IMR-90 (cell line): ENCODE measurements at regions not wholly inside any gene's neighbourhood (a gene's known extent, or its start where the extent isn't known, plus 50 kb on each side); places are given as distances from the start of the nearest gene placed in this dataset.

Experiments
- ATAC-seq: fragments of 200-7000 bp; cut with Tn5 transposase; 2 replicates; pipeline ENCODE4 v1.9.1; 2020; ENCODE audit warnings: low read depth, mild to moderate bottlenecking, moderate library complexity
- BruUV-seq: library from RNA; stranded (reverse); fragments of 400-500 nt; replicated peaks from 2 replicates; lab custom pipeline; 2021; lab: Mats Ljungman, UMichigan
- CTCF ChIA-PET: fragments of 300-600 bp; formaldehyde crosslinking; extraction: SDS; loops from one replicate; lab custom pipeline; 2021; ENCODE audit warnings: antibody characterized with exemption; lab: Yijun Ruan, JAX
- POLR2A ChIA-PET: fragments of 300-600 bp; sonication (Branson Sonifier 250); formaldehyde crosslinking; loops from one replicate; lab custom pipeline; 2022; ENCODE audit warnings: antibody characterized with exemption; ENCODE audit not compliant: unreplicated experiment; lab: Charles Lee
- DNase-seq: peaks from one replicate; pipeline ENCODE4 v3.0.0; 2013
- H2AFZ ChIP-seq: replicated peaks from 2 replicates; pipeline ENCODE3; 2013; ENCODE audit warnings: low read length, mild to moderate bottlenecking; ENCODE audit not compliant: poor library complexity
- H2AK5ac ChIP-seq: 2 replicates; pipeline ENCODE4 v1.6.1; 2013; ENCODE audit warnings: low read depth, low read length, inconsistent platforms
- H2AK9ac ChIP-seq: replicated peaks from 2 replicates; pipeline ENCODE3; 2013; ENCODE audit warnings: mild to moderate bottlenecking, low read depth, low read length, moderate library complexity; ENCODE audit not compliant: poor library complexity
- H2BK120ac ChIP-seq: 2 replicates; pipeline ENCODE4 v1.6.1; 2013; ENCODE audit warnings: low read depth, low read length, inconsistent platforms
- H2BK15ac ChIP-seq: 3 replicates; pipeline ENCODE4 v1.6.1; 2013; ENCODE audit warnings: low read depth, low read length, inconsistent platforms
- H2BK20ac ChIP-seq: 2 replicates; pipeline ENCODE4 v1.6.1; 2013; ENCODE audit warnings: low read depth, mild to moderate bottlenecking, inconsistent platforms, low read length, moderate library complexity
- H2BK5ac ChIP-seq: 2 replicates; pipeline ENCODE4 v1.6.1; 2013; ENCODE audit warnings: mild to moderate bottlenecking, low read depth, low read length, inconsistent platforms; ENCODE audit not compliant: poor library complexity, severe bottlenecking
- H3K14ac ChIP-seq: replicated peaks from 2 replicates; pipeline ENCODE4 v1.6.1; 2013; ENCODE audit warnings: low read depth, low read length, inconsistent platforms
- H3K18ac ChIP-seq: 2 replicates; pipeline ENCODE4 v1.6.1; 2013; ENCODE audit warnings: low read depth, low read length, control low read depth
- H3K23ac ChIP-seq: 2 replicates; pipeline ENCODE4 v1.6.1; 2013; ENCODE audit warnings: low read depth, low read length, inconsistent platforms
- H3K27ac ChIP-seq: 2 replicates; pipeline ENCODE4 v1.5.1; 2013; ENCODE audit warnings: mild to moderate bottlenecking, control low read depth, low read length; ENCODE audit not compliant: insufficient read depth
- H3K27me3 ChIP-seq: 2 replicates; pipeline ENCODE4 v1.6.1; 2013; ENCODE audit warnings: low read length; ENCODE audit not compliant: control insufficient read depth, insufficient read depth
- H3K36me3 ChIP-seq: 2 replicates; pipeline ENCODE4 v1.6.1; 2013; ENCODE audit warnings: low read length, mixed read lengths; ENCODE audit not compliant: control insufficient read depth, insufficient read depth
- H3K4ac ChIP-seq: 2 replicates; pipeline ENCODE4 v1.6.1; 2013; ENCODE audit warnings: low read depth, low read length, inconsistent platforms
- H3K4me1 ChIP-seq: 2 replicates; pipeline ENCODE4 v1.6.1; 2013; ENCODE audit warnings: low read length, mixed read lengths; ENCODE audit not compliant: control insufficient read depth, insufficient read depth
- H3K4me2 ChIP-seq: 2 replicates; pipeline ENCODE4 v1.6.1; 2013; ENCODE audit warnings: low read depth, mild to moderate bottlenecking, control low read depth, low read length, moderate library complexity
- H3K4me3 ChIP-seq: 2 replicates; pipeline ENCODE4 v1.5.1; 2013; ENCODE audit warnings: low read depth, mild to moderate bottlenecking, control low read depth, low read length, moderate library complexity; ENCODE audit not compliant: insufficient read depth
- H3K56ac ChIP-seq: 2 replicates; pipeline ENCODE4 v1.6.1; 2013; ENCODE audit warnings: low read length, inconsistent platforms; ENCODE audit not compliant: insufficient read depth; ENCODE audit errors: extremely low read depth
- H3K79me1 ChIP-seq, 2 experiments: 2 replicates each; pipeline ENCODE4 v1.6.1; 2013; ENCODE audit warnings: low read length in 2 of 2, inconsistent platforms in 1 of 2, low read depth in 1 of 2
- H3K9ac ChIP-seq: 2 replicates; pipeline ENCODE4 v1.6.1; 2013; ENCODE audit warnings: low read depth, low read length, control low read depth
- H3K9me1 ChIP-seq: 2 replicates; pipeline ENCODE4 v1.6.1; 2013; ENCODE audit warnings: low read length, inconsistent platforms; ENCODE audit not compliant: insufficient read depth
- H3K9me3 ChIP-seq: 2 replicates; pipeline ENCODE4 v1.6.1; 2013; ENCODE audit warnings: low read length; ENCODE audit not compliant: control insufficient read depth, insufficient read depth
- H4K20me1 ChIP-seq: 2 replicates; pipeline ENCODE4 v1.6.1; 2013; ENCODE audit warnings: low read length, inconsistent platforms; ENCODE audit not compliant: insufficient read depth
- H4K5ac ChIP-seq: 2 replicates; pipeline ENCODE4 v1.6.1; 2013; ENCODE audit warnings: mild to moderate bottlenecking, low read depth, low read length, control low read depth
- H4K8ac ChIP-seq, 2 experiments: 2 replicates each; pipeline ENCODE4 v1.6.1; 2013; ENCODE audit warnings: low read depth in 2 of 2, low read length in 2 of 2, control low read depth in 1 of 2, inconsistent platforms in 1 of 2
- H4K91ac ChIP-seq: 2 replicates; pipeline ENCODE4 v1.6.1; 2013; ENCODE audit warnings: low read depth, low read length, inconsistent platforms; ENCODE audit not compliant: insufficient read depth
- BHLHE40 ChIP-seq: fragments of 150-350 bp; IDR thresholded peaks from 2 replicates; pipeline ENCODE4 v1.6.1; 2016; ENCODE audit warnings: mild to moderate bottlenecking, low read depth, low read length
- CEBPB ChIP-seq: IDR thresholded peaks from 2 replicates; pipeline ENCODE4 v1.6.1; 2012; ENCODE audit warnings: low read depth, low read length, improper control_type of control experiment
- CHD1 ChIP-seq: IDR thresholded peaks from 2 replicates; pipeline ENCODE4 v1.6.1; 2012; ENCODE audit warnings: low read depth, low read length, improper control_type of control experiment
- FOS ChIP-seq: fragments of 150-350 bp; IDR thresholded peaks from 2 replicates; pipeline ENCODE4 v1.6.1; 2016; ENCODE audit warnings: low read depth, low read length
- MAZ ChIP-seq: IDR thresholded peaks from 2 replicates; pipeline ENCODE4 v1.6.1; 2012; ENCODE audit warnings: low read depth, mild to moderate bottlenecking, low read length, improper control_type of control experiment, moderate library complexity, borderline replicate concordance
- NFE2L2 ChIP-seq: fragments of 150-350 bp; IDR thresholded peaks from 2 replicates; pipeline ENCODE4 v1.6.1; 2016; ENCODE audit warnings: low read depth, mild to moderate bottlenecking, low read length
- POLR2A ChIP-seq: IDR thresholded peaks from 2 replicates; pipeline ENCODE4 v1.6.1; 2012; ENCODE audit warnings: mild to moderate bottlenecking, low read depth, low read length
- dilution Hi-C: fragments of 300-500 bp; cut with HindIII; formaldehyde crosslinking; loops from one replicate; pipeline ENCODE4 v1.14.3; 2018; ENCODE audit warnings: low sequenced_read_pairs; ENCODE audit not compliant: unreplicated experiment
- in situ Hi-C: fragments of 300-500 bp; cut with MboI; formaldehyde crosslinking; loops from 3 replicates; pipeline ENCODE4 v1.14.3; 2019; ENCODE audit warnings: low sequenced_read_pairs, inconsistent platforms, mixed read lengths
- intact Hi-C: fragments of 100-400 bp; cut with micrococcal nuclease; formaldehyde crosslinking; loops from 2 replicates; pipeline ENCODE4 v1.10.0; 2022
- TF ChIP-seq, protein P1 (sequence below): fragments of 150-350 bp; IDR thresholded peaks from 2 replicates; pipeline ENCODE4 v1.6.1; 2017; ENCODE audit warnings: mild to moderate bottlenecking, antibody characterized with exemption, low read length, low read depth
- TF ChIP-seq, protein P2 (sequence below): conservative IDR thresholded peaks from 2 replicates; pipeline ENCODE4 v1.5.1; 2012; ENCODE audit warnings: mild to moderate bottlenecking, low read depth, low read length, improper control_type of control experiment
- TF ChIP-seq, protein P3 (sequence below): fragments of 150-350 bp; IDR thresholded peaks from 2 replicates; pipeline ENCODE4 v1.6.1; 2016; ENCODE audit warnings: low read depth, mild to moderate bottlenecking, low read length, moderate library complexity, borderline replicate concordance

DNA sequence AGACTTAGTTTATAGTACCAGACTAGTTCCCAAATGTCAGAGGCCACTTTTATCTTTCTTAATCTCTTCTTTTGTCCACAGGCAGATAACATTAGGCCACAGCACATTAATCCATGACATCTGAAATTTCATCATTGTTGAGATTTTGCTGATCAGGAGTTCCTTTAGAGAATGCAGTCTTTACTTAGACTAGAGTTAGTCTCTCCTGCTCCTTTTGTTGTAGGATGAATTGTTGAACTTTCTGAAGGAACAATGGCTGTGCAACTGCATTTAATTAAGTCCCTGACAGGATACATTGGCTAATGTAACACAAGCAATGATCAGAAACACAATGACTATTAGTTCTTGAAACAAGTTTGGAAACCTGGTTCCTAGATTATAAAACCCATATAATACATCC is 266.3 kb downstream of the PCDH20 start:
- Histone ChIP-seq H3K14ac (no peak overlapping the region), H3K79me1 (no peaks in the 10 kb centered on the region), H3K36me3 (no peaks in the 10 kb centered on the region), H2BK20ac (no peak overlapping the region), H3K4me2 (no peak overlapping the region), H4K5ac (no peak overlapping the region), H3K27me3 (no peaks in the 10 kb centered on the region), H3K4me1 (no peaks in the 10 kb centered on the region), H3K9me1 (no peaks in the 10 kb centered on the region), H4K8ac (no peak overlapping the region), H3K56ac (no peak overlapping the region), H3K9ac (no peak overlapping the region), H4K20me1 (no peaks in the 10 kb centered on the region), H4K91ac (no peak overlapping the region), H2AK9ac (no peak overlapping the region), H3K4ac (no peak overlapping the region), H2BK5ac (no peak overlapping the region), H3K9me3 (peaks cover 13% of the 10 kb centered on the region), H2AK5ac (no peak overlapping the region), H3K23ac (no peak overlapping the region), H2AFZ (no peak overlapping the region), H3K27ac (no peak overlapping the region), H2BK15ac (no peak overlapping the region), H3K18ac (no peak overlapping the region), H2BK120ac (no peak overlapping the region), H3K4me3 (no peak overlapping the region)
- CTCF ChIA-PET: no interaction called here
- TF ChIP-seq, protein P1, sequence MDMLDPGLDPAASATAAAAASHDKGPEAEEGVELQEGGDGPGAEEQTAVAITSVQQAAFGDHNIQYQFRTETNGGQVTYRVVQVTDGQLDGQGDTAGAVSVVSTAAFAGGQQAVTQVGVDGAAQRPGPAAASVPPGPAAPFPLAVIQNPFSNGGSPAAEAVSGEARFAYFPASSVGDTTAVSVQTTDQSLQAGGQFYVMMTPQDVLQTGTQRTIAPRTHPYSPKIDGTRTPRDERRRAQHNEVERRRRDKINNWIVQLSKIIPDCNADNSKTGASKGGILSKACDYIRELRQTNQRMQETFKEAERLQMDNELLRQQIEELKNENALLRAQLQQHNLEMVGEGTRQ: no peak
- TF ChIP-seq, protein P2, sequence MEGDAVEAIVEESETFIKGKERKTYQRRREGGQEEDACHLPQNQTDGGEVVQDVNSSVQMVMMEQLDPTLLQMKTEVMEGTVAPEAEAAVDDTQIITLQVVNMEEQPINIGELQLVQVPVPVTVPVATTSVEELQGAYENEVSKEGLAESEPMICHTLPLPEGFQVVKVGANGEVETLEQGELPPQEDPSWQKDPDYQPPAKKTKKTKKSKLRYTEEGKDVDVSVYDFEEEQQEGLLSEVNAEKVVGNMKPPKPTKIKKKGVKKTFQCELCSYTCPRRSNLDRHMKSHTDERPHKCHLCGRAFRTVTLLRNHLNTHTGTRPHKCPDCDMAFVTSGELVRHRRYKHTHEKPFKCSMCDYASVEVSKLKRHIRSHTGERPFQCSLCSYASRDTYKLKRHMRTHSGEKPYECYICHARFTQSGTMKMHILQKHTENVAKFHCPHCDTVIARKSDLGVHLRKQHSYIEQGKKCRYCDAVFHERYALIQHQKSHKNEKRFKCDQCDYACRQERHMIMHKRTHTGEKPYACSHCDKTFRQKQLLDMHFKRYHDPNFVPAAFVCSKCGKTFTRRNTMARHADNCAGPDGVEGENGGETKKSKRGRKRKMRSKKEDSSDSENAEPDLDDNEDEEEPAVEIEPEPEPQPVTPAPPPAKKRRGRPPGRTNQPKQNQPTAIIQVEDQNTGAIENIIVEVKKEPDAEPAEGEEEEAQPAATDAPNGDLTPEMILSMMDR: no peak
- TF ChIP-seq BHLHE40: no peak
- TF ChIP-seq NFE2L2: no peak
- no peak for TF ChIP-seq MAZ
- no peak for TF ChIP-seq POLR2A
- TF ChIP-seq CEBPB: no peak
- TF ChIP-seq, protein P3, sequence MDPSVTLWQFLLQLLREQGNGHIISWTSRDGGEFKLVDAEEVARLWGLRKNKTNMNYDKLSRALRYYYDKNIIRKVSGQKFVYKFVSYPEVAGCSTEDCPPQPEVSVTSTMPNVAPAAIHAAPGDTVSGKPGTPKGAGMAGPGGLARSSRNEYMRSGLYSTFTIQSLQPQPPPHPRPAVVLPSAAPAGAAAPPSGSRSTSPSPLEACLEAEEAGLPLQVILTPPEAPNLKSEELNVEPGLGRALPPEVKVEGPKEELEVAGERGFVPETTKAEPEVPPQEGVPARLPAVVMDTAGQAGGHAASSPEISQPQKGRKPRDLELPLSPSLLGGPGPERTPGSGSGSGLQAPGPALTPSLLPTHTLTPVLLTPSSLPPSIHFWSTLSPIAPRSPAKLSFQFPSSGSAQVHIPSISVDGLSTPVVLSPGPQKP: no peak
- TF ChIP-seq FOS: no peak
- TF ChIP-seq CHD1: no peak
- ATAC-seq: no peak
- POLR2A ChIA-PET: no interaction called here
- dilution Hi-C loops: no loop called here
- no peak for DNase-seq
- intact Hi-C loops: no loop called here
- in situ Hi-C loops: no loop called here
- BruUV-seq: no TSS peak
